Left ventricle myocardium inferior (tissue), 1 donor: ENCODE measurements at regions not wholly inside any gene's neighbourhood (a gene's known extent, or its start where the extent isn't known, plus 50 kb on each side); places are given as distances from the start of the nearest gene placed in this dataset.

Source experiments
- DNase-seq: peaks from one replicate; pipeline ENCODE4 v3.0.0-alpha.2; 2020
- H3K27ac ChIP-seq: fragments of 200-600 bp; replicated peaks from 2 replicates; pipeline ENCODE4 v1.8.0; 2021
- H3K27me3 ChIP-seq: fragments of 200-600 bp; 2 replicates; pipeline ENCODE4 v1.8.0; 2021; ENCODE audit warnings: low read depth
- H3K36me3 ChIP-seq: fragments of 200-600 bp; 2 replicates; pipeline ENCODE4 v1.8.0; 2021
- H3K4me1 ChIP-seq: fragments of 200-600 bp; 2 replicates; pipeline ENCODE4 v1.8.0; 2021
- H3K4me3 ChIP-seq: fragments of 200-600 bp; 2 replicates; pipeline ENCODE4 v1.8.0; 2021; ENCODE audit warnings: mild to moderate bottlenecking, moderate library complexity
- H3K9me3 ChIP-seq: fragments of 200-600 bp; replicated peaks from 2 replicates; pipeline ENCODE4 v1.8.0; 2021
- CTCF ChIP-seq: fragments of 200-600 bp; IDR thresholded peaks from 2 replicates; pipeline ENCODE4 v1.8.0; 2021; ENCODE audit warnings: antibody characterized with exemption, mild to moderate bottlenecking, borderline replicate concordance
- intact Hi-C: fragments of 100-400 bp; cut with micrococcal nuclease; formaldehyde crosslinking; loops from one replicate; pipeline ENCODE4 v1.11.0; 2022
- donor health status: DM: no; HTN: yes; CAD: no; lungs with severe emphysema.

- TF ChIP-seq CTCF: no peak
- H3K9me3 ChIP-seq: no peaks in the 10 kb centered on the region
- H3K27me3 ChIP-seq: no peaks in the 10 kb centered on the region
- H3K27ac ChIP-seq: no peak overlapping the region
- H3K4me3 ChIP-seq: no peak overlapping the region
- no peaks in the 10 kb centered on the region for H3K4me1 ChIP-seq
- intact Hi-C loops: no loop called here
- DNase-seq: no peak
- H3K36me3 ChIP-seq: no peaks in the 10 kb centered on the region
Measured at GRCh38 chr10:105592468-105592867, 951.4 kb downstream of the SORCS3 start.

GRCh38 chr10:105586451-105587098, 945.5 kb downstream of the SORCS3 start:
- intact Hi-C loops: no loop called here
- Histone ChIP-seq H3K27ac (no peak overlapping the region), H3K27me3 (no peaks in the 10 kb centered on the region), H3K4me1 (no peaks in the 10 kb centered on the region), H3K9me3 (no peaks in the 10 kb centered on the region), H3K36me3 (no peaks in the 10 kb centered on the region), H3K4me3 (no peak overlapping the region)
- DNase-seq: no peak
- no peak for TF ChIP-seq CTCF

GRCh38 chr10:105585753-105586152, 944.7 kb downstream of the SORCS3 start:
- H3K4me3 ChIP-seq: no peak overlapping the region
- H3K36me3 ChIP-seq: no peaks in the 10 kb centered on the region
- no peak for DNase-seq
- no peak for TF ChIP-seq CTCF
- intact Hi-C loops: no loop called here
- no peaks in the 10 kb centered on the region for H3K27me3 ChIP-seq
- no peaks in the 10 kb centered on the region for H3K9me3 ChIP-seq
- no peaks in the 10 kb centered on the region for H3K4me1 ChIP-seq
- no peak overlapping the region for H3K27ac ChIP-seq

- no peaks in the 10 kb centered on the region for H3K4me1 ChIP-seq
- no peaks in the 10 kb centered on the region for H3K36me3 ChIP-seq
- H3K27me3 ChIP-seq: no peaks in the 10 kb centered on the region
- H3K9me3 ChIP-seq: no peaks in the 10 kb centered on the region
- H3K4me3 ChIP-seq: no peak overlapping the region
- TF ChIP-seq CTCF: no peak
- H3K27ac ChIP-seq: no peak overlapping the region
- intact Hi-C loops: no loop called here
- no peak for DNase-seq
Measured at GRCh38 chr10:105585171-105585570, 944.1 kb downstream of the SORCS3 start.

GRCh38 chr10:105579112-105579511, 938.0 kb downstream of the SORCS3 start:
- Histone ChIP-seq H3K9me3 (peaks cover 10% of the 10 kb centered on the region), H3K27me3 (no peaks in the 10 kb centered on the region), H3K36me3 (no peaks in the 10 kb centered on the region), H3K4me1 (no peaks in the 10 kb centered on the region), H3K27ac (no peak overlapping the region), H3K4me3 (no peak overlapping the region)
- DNase-seq: no peak
- intact Hi-C loops: no loop called here
- no peak for TF ChIP-seq CTCF
